D341Med (cell line): ENCODE measurements at regions not wholly inside any gene's neighbourhood (a gene's known extent, or its start where the extent isn't known, plus 50 kb on each side); places are given as distances from the start of the nearest gene placed in this dataset.
"Not testable (repeated sequence)": the region's sequence is repeated elsewhere in the genome, so short reads cannot be mapped to it uniquely, and the experiment has no call there.

ENCODE experiments used
- DNase-seq: peaks from one replicate; pipeline ENCODE4 v3.0.0; 2012; ENCODE audit warnings: low spot score

- no peak for DNase-seq
Measured at GRCh38 chrX:66912417-66912816, 273.5 kb upstream of the EDA2R start.

DNA sequence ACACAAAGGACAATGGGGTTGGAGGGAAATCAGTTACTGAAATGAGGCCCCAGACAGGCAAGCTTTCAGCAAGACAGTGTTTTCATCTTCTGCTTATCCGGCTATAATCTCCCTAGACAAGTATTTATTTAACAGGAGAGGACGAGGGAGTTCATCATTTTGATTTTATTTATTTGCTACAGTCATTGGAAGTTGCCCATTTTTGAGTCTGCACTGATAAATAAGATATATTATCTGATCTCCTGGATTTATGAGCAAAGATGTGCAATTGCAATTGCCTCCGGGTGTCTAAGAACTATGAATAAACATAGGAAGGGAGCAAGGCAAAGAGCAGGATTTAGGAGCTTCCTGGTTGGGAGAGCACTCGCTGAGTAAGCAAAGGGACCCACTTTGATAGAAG lies 263.2 kb upstream of the EDA2R start:
- no peak for DNase-seq

DNA sequence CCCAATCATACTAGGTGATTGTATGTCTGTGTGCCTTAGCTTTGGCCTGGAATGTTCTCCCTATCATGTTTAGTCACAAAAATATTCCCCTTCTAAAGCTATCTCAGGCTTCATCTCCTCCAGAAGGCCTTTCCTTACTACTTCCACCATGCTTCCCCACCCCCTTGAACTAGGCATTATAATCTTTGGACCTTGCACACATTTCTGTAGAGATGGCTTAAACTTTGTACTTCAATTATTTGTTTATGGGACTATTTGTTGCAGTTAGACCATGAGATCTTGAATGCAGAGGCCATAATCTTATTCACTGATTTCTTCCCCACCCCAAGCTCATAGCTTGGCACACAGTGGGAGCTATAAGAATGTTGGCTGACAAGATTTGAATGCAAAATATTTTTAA lies 262.0 kb upstream of the EDA2R start:
- no peak for DNase-seq

DNA sequence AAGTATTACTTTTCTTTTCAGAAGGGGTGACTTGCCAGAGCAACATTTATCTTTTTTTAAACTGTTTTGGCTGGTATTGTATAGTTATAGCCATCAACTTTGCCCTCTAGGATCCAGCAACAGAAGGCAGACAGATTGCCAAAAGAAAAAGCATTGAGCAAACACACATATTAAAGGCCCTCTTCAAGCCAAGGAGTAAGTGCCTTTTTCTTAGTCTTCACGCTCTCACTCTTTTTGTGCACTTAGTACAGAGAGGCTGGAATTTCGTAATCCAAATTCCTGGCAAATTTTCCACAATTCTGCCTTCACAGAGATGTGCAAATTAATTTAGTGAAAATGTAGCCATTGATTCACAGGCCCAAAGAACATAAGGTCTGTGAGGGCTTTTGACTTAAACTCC lies 253.1 kb upstream of the EDA2R start:
- DNase-seq = no peak

DNA sequence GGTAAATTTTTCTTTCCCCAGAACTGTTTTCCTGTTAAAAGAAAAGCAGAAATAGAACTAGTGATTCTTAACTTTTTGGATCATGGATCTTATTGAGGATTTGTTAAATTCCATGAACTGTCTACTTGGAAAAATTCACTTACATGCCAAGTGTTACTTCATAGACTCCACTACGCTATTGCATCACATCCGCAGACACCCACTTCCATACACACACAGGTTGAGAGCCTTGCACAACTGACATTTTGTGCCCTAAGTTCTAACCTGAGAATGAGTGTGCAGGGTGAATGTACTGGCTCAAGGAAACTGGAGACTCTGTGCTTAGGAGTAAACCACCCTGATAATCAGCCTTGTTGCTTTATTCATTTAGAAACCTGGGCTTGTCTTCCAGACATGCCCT lies 250.5 kb upstream of the EDA2R start:
- DNase-seq = no peak

GRCh38 chrX:66882101-66882500 lies 243.2 kb upstream of the EDA2R start:
- DNase-seq = no peak

DNA sequence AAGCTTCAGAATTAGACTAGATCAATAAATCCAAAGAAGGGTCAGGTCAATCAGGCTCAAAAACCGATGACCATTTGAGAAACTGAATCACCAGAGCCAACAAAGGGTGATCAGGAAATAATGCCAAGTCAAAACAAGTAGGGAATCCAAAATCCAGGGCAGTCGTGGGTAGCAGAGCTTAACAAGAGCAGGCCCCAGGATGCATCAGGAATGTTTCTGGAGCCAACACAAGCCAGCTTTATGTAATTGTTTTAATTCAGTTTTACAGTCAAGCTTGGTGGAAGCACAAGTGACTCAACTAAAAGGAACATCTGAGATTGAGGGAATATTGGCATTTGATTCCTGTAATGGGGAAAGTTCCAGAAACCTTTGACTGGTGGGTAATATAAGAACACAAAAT lies 237.9 kb upstream of the EDA2R start:
- DNase-seq = no peak

- DNase-seq = no peak
Measured at GRCh38 chrX:66872771-66873170, 233.9 kb upstream of the EDA2R start.

GRCh38 chrX:66863721-66864120 lies 224.8 kb upstream of the EDA2R start:
- DNase-seq = no peak

GRCh38 chrX:66833426-66833825 lies 194.5 kb upstream of the EDA2R start:
- DNase-seq = no peak

GRCh38 chrX:66815227-66815626 lies 176.3 kb upstream of the EDA2R start:
- no peak for DNase-seq

DNA sequence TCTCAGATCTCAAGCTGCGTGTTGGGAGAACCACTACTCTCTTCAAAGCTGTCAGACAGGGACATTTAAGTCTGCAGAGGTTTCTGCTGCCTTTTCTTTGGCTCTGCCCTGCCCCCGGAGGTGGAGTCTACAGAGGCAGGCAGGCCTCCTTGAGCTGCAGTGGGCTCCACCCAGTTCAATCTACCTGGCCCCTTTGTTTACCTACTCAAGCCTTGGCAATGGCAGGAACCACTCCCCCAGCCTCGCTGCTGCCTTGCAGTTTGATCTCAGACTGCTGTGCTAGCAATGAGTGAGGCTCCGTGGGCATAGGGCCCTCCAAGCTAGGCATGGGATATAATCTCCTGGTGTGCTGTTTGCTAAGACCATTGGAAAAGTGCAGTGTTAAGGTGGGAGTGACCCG lies 155.6 kb upstream of the EDA2R start:
- DNase-seq = not testable (repeated sequence)

- DNase-seq = no peak
Measured at GRCh38 chrX:66766318-66766717, 127.4 kb upstream of the EDA2R start.

- DNase-seq = no peak
Measured at GRCh38 chrX:66760651-66761050, 121.8 kb upstream of the EDA2R start.

GRCh38 chrX:66756717-66757116 lies 117.8 kb upstream of the EDA2R start:
- no peak for DNase-seq

GRCh38 chrX:66751136-66751782 lies 112.4 kb upstream of the EDA2R start:
- no peak for DNase-seq

- DNase-seq = not testable (repeated sequence)
Measured at GRCh38 chrX:66744519-66744918, 105.6 kb upstream of the EDA2R start.

DNA sequence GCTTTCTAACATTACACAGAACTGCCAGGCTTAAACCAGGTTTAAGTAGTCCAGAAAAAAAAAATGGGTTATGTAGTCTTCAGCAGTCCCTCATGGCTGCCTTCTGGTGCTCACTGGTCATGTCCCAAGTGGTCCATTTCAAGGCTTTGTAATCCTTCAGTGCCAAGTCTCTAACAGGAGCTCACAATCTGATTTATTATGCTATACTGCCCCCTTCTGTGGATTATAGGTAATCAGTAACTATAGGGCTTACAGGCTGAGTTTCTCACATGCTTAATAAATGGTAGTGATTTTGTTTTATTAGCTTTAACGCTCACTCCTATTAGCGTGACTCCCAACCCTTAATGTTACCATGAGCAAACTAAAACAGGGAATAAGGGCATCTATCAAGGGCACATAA lies 92.5 kb upstream of the EDA2R start:
- DNase-seq = no peak

- peak; percentile 9 for DNase-seq
Measured at GRCh38 chrX:66728818-66729271, 90.0 kb upstream of the EDA2R start.

DNA sequence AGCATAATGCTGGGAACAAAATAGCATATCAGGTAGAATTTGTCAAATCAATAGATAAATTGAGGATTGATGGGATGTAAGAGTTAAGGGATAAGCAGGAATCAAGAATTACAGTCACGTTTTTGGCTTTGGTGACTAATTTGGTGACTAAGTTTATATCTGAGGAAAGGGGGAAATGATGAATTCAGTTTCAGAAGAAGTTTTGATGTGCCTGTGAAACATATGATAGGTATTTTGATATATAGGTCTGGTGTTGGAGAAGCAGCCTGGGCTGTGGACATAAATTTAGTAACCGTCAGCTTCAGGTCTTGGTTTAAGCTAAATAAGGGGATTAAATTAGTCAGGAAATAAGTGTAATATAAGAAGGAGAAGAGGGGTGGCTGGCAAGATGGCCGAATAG lies 79.0 kb upstream of the EDA2R start:
- DNase-seq = no peak

DNA sequence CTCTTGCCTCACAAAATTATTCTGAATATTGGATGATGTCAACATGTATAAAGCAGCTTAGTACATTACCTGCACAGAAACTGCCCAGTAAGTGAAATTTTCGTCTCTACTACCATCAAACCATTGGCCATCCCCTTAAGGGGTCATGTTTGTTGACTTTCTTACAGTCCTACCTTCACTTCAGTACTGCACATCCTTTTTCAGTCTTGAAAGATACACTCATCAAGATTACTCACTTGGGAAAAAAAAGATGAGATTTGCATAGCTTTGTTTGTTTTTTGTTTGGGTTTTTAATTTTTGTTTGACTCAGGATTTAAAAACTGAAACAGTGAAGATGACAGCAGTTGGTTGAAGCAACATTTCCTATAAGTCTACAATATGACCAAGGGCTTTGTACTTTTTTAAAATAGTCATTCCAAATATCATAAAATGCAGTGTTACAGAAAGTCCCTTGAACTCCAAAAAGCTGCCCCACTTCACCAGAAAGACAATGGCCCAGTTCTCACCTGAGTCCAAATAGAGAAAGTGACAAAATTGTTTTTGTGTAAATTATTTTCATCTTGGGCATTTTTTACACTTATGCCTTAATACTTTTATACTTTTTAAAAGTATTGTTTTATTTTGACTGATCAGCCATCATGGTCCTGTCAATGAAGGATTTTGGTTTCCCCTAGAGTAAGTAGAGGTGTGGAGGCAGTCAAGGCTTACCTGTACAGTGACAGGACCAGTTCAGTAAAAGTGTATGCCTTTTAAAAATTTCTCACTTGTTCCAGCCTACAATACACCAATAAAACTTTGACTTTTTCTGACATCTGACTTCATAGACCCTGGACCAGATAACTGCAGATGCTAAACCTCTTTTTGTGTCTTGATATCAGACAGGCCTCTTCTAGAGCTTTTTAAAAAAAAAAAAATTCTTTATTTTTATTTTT lies 59.7 kb upstream of the EDA2R start:
- no peak for DNase-seq

GRCh38 chrX:66692512-66692911 lies 53.6 kb upstream of the EDA2R start:
- DNase-seq = not testable (repeated sequence)
